Natural killer cell (primary cell): ENCODE measurements at regions not wholly inside any gene's neighbourhood (a gene's known extent, or its start where the extent isn't known, plus 50 kb on each side); places are given as distances from the start of the nearest gene placed in this dataset.
A peak's percentile ranks its signal among the peaks of the same experiment; 100 is the strongest.

ENCODE experiments used
- ATAC-seq, 3 donors: fragments of 150-1000 bp in 2 of 3; fragments of 200-7000 bp in 1 of 3; cut with Tn5 transposase; 1 replicate in 1 of 3; 2 replicates in 2 of 3; pipeline ENCODE4 v1.10.0; 2021; ENCODE audit warnings: mild to moderate bottlenecking in 2 of 3, moderate library complexity in 2 of 3
- DNase-seq, 2 donors: peaks; one replicate each; pipeline versions ENCODE4 v3.0.0 to v3.0.0-alpha.2; 2013 to 2021; ENCODE audit warnings: mixed read lengths in 1 of 2
- H3K27ac ChIP-seq: one replicate; pipeline ENCODE4 v1.5.1; 2013; ENCODE audit warnings: mild to moderate bottlenecking, low read length
- H3K27me3 ChIP-seq: one replicate; pipeline ENCODE4 v1.6.1; 2013; ENCODE audit warnings: low read length; ENCODE audit not compliant: control insufficient read depth, insufficient read depth
- H3K36me3 ChIP-seq: one replicate; pipeline ENCODE4 v1.6.1; 2013; ENCODE audit warnings: low read length; ENCODE audit not compliant: control insufficient read depth, insufficient read depth
- H3K4me1 ChIP-seq: one replicate; pipeline ENCODE4 v1.6.1; 2013; ENCODE audit warnings: low read length; ENCODE audit not compliant: control insufficient read depth, insufficient read depth
- H3K4me3 ChIP-seq: one replicate; pipeline ENCODE4 v1.5.1; 2013; ENCODE audit warnings: low read length
- H3K9me3 ChIP-seq: one replicate; pipeline ENCODE4 v1.6.1; 2013; ENCODE audit warnings: low read length; ENCODE audit not compliant: control insufficient read depth, insufficient read depth
- H3K27ac Mint-ChIP-seq, 2 donors: one replicate each; pipeline ENCODE4 v1.8.0; 2022; ENCODE audit warnings: mild to moderate bottlenecking in 2 of 2, mixed read lengths in 2 of 2, moderate library complexity in 1 of 2
- H3K27me3 Mint-ChIP-seq, 2 donors: one replicate each; pipeline ENCODE4 v1.8.0; 2022; ENCODE audit warnings: low read depth in 2 of 2, mixed read lengths in 2 of 2
- H3K36me3 Mint-ChIP-seq: one replicate; pipeline ENCODE4 v1.8.0; 2022; ENCODE audit warnings: mixed read lengths
- H3K4me1 Mint-ChIP-seq, 2 donors: one replicate each; pipeline ENCODE4 v1.8.0; 2022; ENCODE audit warnings: mixed read lengths in 2 of 2
- H3K4me3 Mint-ChIP-seq: one replicate; pipeline ENCODE4 v1.8.0; 2022; ENCODE audit warnings: mild to moderate bottlenecking, moderate library complexity, mixed read lengths
- H3K9me3 Mint-ChIP-seq, 2 donors: one replicate each; pipeline ENCODE4 v1.8.0; 2022; ENCODE audit warnings: mixed read lengths in 2 of 2
- WGBS: methylation state at CpG from one replicate; pipeline ENCODE4 v1.1.7; 2013; ENCODE audit warnings: missing lambda C conversion rate; ENCODE audit not compliant: insufficient coverage; 5-methylcytosine and 5-hydroxymethylcytosine counted together
- intact Hi-C: fragments of 100-400 bp; cut with micrococcal nuclease; formaldehyde crosslinking; loops from one replicate; pipeline ENCODE4 v1.14.2; 2022
- TF ChIP-seq, protein P1 (sequence below): fragments of 200-600 bp; IDR thresholded peaks from one replicate; pipeline ENCODE4 v1.8.0; 2022; ENCODE audit warnings: antibody characterized with exemption

GRCh38 chrX:20538974-20539373 lies 272.3 kb upstream of the RPS6KA3 start:
- intact Hi-C loops: no loop called here
- peaks cover 7% of the 10 kb centered on the region for H3K36me3 Mint-ChIP-seq
- 100% methylated on average over 1 of the region's 1 CpG for WGBS

DNA sequence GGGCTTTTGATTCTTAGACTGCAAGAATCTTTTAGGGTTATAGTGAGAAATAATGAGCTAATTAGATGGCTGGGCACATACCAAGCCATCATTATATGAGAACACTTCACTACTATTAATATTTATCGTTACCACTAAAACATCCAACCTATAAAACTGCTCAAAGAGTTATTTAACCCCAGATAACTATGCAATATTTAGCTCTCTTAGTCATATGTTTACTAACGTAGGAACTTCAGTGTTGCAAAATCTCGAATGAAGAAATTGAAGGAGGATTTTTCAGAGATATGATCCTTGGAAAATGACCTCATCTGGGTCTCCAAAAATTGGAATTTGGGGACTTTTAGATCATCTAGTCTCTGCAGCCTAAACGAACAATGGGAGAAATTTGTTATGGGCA lies 265.0 kb upstream of the RPS6KA3 start:
- Histone ChIP-seq H3K27ac (no peak overlapping the region), H3K36me3 (no peaks in the 10 kb centered on the region), H3K4me1 (no peaks in the 10 kb centered on the region), H3K9me3 (no peaks in the 10 kb centered on the region), H3K4me3 (no peak overlapping the region), H3K27me3 (peaks cover 5% of the 10 kb centered on the region)
- peaks cover 39 to 61% of the 10 kb centered on the region in 2 donors for H3K27me3 Mint-ChIP-seq
- H3K9me3 Mint-ChIP-seq: no peaks in the 10 kb centered on the region
- WGBS: 75% methylated on average over 3 of the region's 4 CpGs
- TF ChIP-seq, protein P1, sequence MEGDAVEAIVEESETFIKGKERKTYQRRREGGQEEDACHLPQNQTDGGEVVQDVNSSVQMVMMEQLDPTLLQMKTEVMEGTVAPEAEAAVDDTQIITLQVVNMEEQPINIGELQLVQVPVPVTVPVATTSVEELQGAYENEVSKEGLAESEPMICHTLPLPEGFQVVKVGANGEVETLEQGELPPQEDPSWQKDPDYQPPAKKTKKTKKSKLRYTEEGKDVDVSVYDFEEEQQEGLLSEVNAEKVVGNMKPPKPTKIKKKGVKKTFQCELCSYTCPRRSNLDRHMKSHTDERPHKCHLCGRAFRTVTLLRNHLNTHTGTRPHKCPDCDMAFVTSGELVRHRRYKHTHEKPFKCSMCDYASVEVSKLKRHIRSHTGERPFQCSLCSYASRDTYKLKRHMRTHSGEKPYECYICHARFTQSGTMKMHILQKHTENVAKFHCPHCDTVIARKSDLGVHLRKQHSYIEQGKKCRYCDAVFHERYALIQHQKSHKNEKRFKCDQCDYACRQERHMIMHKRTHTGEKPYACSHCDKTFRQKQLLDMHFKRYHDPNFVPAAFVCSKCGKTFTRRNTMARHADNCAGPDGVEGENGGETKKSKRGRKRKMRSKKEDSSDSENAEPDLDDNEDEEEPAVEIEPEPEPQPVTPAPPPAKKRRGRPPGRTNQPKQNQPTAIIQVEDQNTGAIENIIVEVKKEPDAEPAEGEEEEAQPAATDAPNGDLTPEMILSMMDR: no peak
- no peak for ATAC-seq
- no peaks in the 10 kb centered on the region for H3K4me1 Mint-ChIP-seq
- no peaks in the 10 kb centered on the region for H3K36me3 Mint-ChIP-seq
- no peak for DNase-seq
- intact Hi-C loops: no loop called here
- H3K4me3 Mint-ChIP-seq: no peak overlapping the region
- H3K27ac Mint-ChIP-seq: no peak overlapping the region

More at GRCh38 chrX:20538974-20539373, 272.3 kb upstream of the RPS6KA3 start:
- Histone ChIP-seq H3K4me1 (no peaks in the 10 kb centered on the region), H3K9me3 (no peaks in the 10 kb centered on the region), H3K27me3 (no peaks in the 10 kb centered on the region), H3K4me3 (no peak overlapping the region), H3K27ac (no peak overlapping the region), H3K36me3 (no peaks in the 10 kb centered on the region)
- TF ChIP-seq, protein P1: no peak
- Mint-ChIP-seq H3K4me3 (no peak overlapping the region), H3K4me1 (no peaks in the 10 kb centered on the region), H3K27ac (no peak overlapping the region), H3K9me3 (peaks cover 0 to 6% of the 10 kb centered on the region in 2 donors), H3K27me3 (peaks cover 13 to 25% of the 10 kb centered on the region in 2 donors)
- DNase-seq (no peak), ATAC-seq (no peak)

DNA sequence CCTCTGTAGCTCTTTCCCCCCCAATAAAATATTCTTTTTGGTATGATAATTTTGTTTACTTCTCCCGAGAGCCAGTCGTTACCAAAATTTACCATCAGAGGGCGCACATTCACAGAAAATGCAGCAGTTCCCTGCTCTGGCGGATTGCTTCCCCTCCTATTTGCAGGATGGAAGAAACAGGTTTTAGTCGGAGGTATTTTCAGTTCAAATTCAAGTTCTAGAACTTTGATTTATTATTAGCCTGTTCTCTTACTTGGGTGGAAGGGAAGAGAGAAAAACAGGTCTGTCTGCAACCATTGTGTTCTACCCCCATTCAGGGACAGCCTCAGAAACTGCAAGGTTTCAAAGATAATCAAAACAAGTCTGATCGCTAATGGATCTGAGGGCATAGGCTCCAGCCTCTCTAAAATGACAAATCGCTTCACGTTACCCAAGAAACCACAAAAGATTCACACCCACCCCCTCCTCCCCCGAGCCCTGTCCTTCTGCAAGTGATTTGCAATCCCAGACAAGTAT lies 263.8 kb upstream of the RPS6KA3 start:
- TF ChIP-seq, protein P1: peak; percentile 69
- ATAC-seq: peak in 2 of 3 donors; percentile 54 to 61
- H3K36me3 Mint-ChIP-seq: no peaks in the 10 kb centered on the region

GRCh38 chrX:20529711-20530110 lies 263.0 kb upstream of the RPS6KA3 start:
- peaks cover 36 to 57% of the 10 kb centered on the region in 2 donors for H3K27me3 Mint-ChIP-seq
- no peak overlapping the region for H3K4me3 Mint-ChIP-seq
- Histone ChIP-seq H3K27me3 (peaks cover 5% of the 10 kb centered on the region), H3K27ac (no peak overlapping the region), H3K4me1 (no peaks in the 10 kb centered on the region), H3K4me3 (no peak overlapping the region), H3K36me3 (no peaks in the 10 kb centered on the region), H3K9me3 (no peaks in the 10 kb centered on the region)
- no peaks in the 10 kb centered on the region for H3K4me1 Mint-ChIP-seq
- TF ChIP-seq, protein P1: no peak
- DNase-seq (no peak), ATAC-seq (no peak)
- H3K27ac Mint-ChIP-seq: no peak overlapping the region
- no peaks in the 10 kb centered on the region for H3K9me3 Mint-ChIP-seq
- no CpG with 5 or more reads among the region's 1 CpG for WGBS
- intact Hi-C loops: loop anchor here (1.0 to 5.0 kb wide), 2 partner anchors 951 to 1663 kb away; no protein-coding TSS in a partner anchor
- no peaks in the 10 kb centered on the region for H3K36me3 Mint-ChIP-seq

More for the DNA sequence above, 263.8 kb upstream of the RPS6KA3 start:
- no peak overlapping the region for H3K27ac Mint-ChIP-seq
- no peaks in the 10 kb centered on the region for H3K36me3 ChIP-seq
- no peak overlapping the region for H3K27ac ChIP-seq
- H3K4me3 ChIP-seq: no peak overlapping the region
- no peaks in the 10 kb centered on the region for H3K9me3 Mint-ChIP-seq
- H3K9me3 ChIP-seq: no peaks in the 10 kb centered on the region
- H3K4me3 Mint-ChIP-seq: no peak overlapping the region
- H3K27me3 Mint-ChIP-seq: peaks cover 36 to 62% of the 10 kb centered on the region in 2 donors
- DNase-seq: peak; percentile 16 to 70
- no peaks in the 10 kb centered on the region for H3K4me1 Mint-ChIP-seq
- WGBS: 4% methylated on average over 3 of the region's 9 CpGs
- intact Hi-C loops: loop anchor here (1.0 kb wide), 1 partner anchor 950 kb away; no protein-coding TSS in a partner anchor
- no peaks in the 10 kb centered on the region for H3K4me1 ChIP-seq
- H3K27me3 ChIP-seq: peaks cover 5% of the 10 kb centered on the region
